ENCODE measurements at regions not wholly inside any gene's neighbourhood (a gene's known extent, or its start where the extent isn't known, plus 50 kb on each side); places are given as distances from the start of the nearest gene placed in this dataset.
"Not testable (repeated sequence)": the region's sequence is repeated elsewhere in the genome, so short reads cannot be mapped to it uniquely, and the experiment has no call there.

DNA sequence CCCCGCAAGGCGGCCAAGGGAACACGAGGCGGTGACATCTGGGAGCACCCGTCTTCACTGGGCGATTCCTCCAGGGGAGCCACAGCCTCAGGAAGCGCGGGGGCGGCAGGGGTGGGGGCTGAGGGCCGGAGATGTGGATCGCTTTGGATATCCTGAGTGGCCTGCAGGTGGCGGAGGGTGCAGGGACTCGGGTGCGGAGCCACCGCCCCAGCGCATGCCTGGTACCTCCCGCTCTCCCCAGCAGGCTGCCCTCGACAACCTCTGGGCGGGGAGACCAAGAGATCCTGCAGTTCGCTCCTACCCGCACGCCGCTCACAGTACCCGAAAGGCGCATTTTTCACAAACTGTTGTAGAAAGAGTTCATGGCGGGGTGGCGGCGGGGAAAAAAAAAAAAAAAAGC is 162.9 kb upstream of the PRKX start:
- TF ChIP-seq ZNF274 (IDR thresholded peaks at IDR 0.05; ENCODE audit: borderline replicate concordance, low read depth, low read length); ZFPM2 (CRISPR knock-in tag; IDR thresholded peaks at IDR 0.05); CEBPB (tag; IDR thresholded peaks at IDR 0.05): not testable (repeated sequence)
- TF ChIP-seq, protein P1, sequence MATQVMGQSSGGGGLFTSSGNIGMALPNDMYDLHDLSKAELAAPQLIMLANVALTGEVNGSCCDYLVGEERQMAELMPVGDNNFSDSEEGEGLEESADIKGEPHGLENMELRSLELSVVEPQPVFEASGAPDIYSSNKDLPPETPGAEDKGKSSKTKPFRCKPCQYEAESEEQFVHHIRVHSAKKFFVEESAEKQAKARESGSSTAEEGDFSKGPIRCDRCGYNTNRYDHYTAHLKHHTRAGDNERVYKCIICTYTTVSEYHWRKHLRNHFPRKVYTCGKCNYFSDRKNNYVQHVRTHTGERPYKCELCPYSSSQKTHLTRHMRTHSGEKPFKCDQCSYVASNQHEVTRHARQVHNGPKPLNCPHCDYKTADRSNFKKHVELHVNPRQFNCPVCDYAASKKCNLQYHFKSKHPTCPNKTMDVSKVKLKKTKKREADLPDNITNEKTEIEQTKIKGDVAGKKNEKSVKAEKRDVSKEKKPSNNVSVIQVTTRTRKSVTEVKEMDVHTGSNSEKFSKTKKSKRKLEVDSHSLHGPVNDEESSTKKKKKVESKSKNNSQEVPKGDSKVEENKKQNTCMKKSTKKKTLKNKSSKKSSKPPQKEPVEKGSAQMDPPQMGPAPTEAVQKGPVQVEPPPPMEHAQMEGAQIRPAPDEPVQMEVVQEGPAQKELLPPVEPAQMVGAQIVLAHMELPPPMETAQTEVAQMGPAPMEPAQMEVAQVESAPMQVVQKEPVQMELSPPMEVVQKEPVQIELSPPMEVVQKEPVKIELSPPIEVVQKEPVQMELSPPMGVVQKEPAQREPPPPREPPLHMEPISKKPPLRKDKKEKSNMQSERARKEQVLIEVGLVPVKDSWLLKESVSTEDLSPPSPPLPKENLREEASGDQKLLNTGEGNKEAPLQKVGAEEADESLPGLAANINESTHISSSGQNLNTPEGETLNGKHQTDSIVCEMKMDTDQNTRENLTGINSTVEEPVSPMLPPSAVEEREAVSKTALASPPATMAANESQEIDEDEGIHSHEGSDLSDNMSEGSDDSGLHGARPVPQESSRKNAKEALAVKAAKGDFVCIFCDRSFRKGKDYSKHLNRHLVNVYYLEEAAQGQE (IDR thresholded peaks at IDR 0.05; ENCODE audit: borderline replicate concordance): not testable (repeated sequence)
- TF ChIP-seq, protein P1 (CRISPR knock-in tag; IDR thresholded peaks at IDR 0.05; ENCODE audit: low read depth): not testable (repeated sequence)
